Neural progenitor cell (in vitro differentiated cells): ENCODE measurements at regions not wholly inside any gene's neighbourhood (a gene's known extent, or its start where the extent isn't known, plus 50 kb on each side); places are given as distances from the start of the nearest gene placed in this dataset. TPM values are rescaled to one million over a fixed set of nuclear protein-coding genes. Genes with fewer than 3 reads are reported as not detected.

ENCODE experiments used
- DNase-seq: peaks from one replicate; pipeline ENCODE4 v3.0.0-alpha.2; 2016; ENCODE audit warnings: low spot score
- H2AFZ ChIP-seq: fragments of 200-600 bp; sonication (generic); replicated peaks from 2 replicates; pipeline ENCODE4 v1.6.1; 2016; ENCODE audit warnings: antibody characterized with exemption
- H3F3A ChIP-seq: fragments of 200-600 bp; sonication (generic); 2 replicates; pipeline ENCODE4 v1.6.1; 2016; ENCODE audit warnings: antibody characterized with exemption, low read depth
- H3K27ac ChIP-seq: fragments of 200-600 bp; sonication (generic); 2 replicates; pipeline ENCODE4 v1.5.1; 2016; ENCODE audit warnings: mild to moderate bottlenecking
- H3K27me3 ChIP-seq: fragments of 200-600 bp; sonication (generic); 2 replicates; pipeline ENCODE4 v1.6.1; 2016; ENCODE audit warnings: mild to moderate bottlenecking, moderate library complexity
- H3K36me3 ChIP-seq: fragments of 200-600 bp; sonication (generic); 2 replicates; pipeline ENCODE4 v1.5.1; 2016
- H3K4me1 ChIP-seq: fragments of 200-600 bp; sonication (generic); 2 replicates; pipeline ENCODE4 v1.6.1; 2016; ENCODE audit warnings: mixed run types
- H3K4me2 ChIP-seq: fragments of 200-600 bp; sonication (generic); 2 replicates; pipeline ENCODE4 v1.6.1; 2016
- H3K4me3 ChIP-seq: fragments of 200-600 bp; sonication (generic); 2 replicates; pipeline ENCODE4 v1.5.1; 2016
- H3K79me2 ChIP-seq: fragments of 200-600 bp; sonication (generic); 2 replicates; pipeline ENCODE4 v1.6.1; 2016; ENCODE audit warnings: low read depth
- H3K9ac ChIP-seq: fragments of 200-600 bp; sonication (generic); 2 replicates; pipeline ENCODE4 v1.6.1; 2016
- H3K9me3 ChIP-seq: fragments of 200-600 bp; sonication (generic); 2 replicates; pipeline ENCODE4 v1.5.1; 2016; ENCODE audit warnings: low read depth
- H4K20me1 ChIP-seq: fragments of 200-600 bp; sonication (generic); 2 replicates; pipeline ENCODE4 v1.6.1; 2016; ENCODE audit warnings: low read depth
- H3K27ac Mint-ChIP-seq: 3 replicates; pipeline ENCODE4 v1.8.0; 2021; ENCODE audit warnings: mixed read lengths
- H3K27me3 Mint-ChIP-seq: 2 replicates; pipeline ENCODE4 v1.8.0; 2022; ENCODE audit warnings: low read depth, mild to moderate bottlenecking, inconsistent platforms, moderate library complexity, mixed read lengths; ENCODE audit not compliant: insufficient read depth
- H3K36me3 Mint-ChIP-seq: 3 replicates; pipeline ENCODE4 v1.8.0; 2021; ENCODE audit warnings: mixed read lengths
- H3K4me1 Mint-ChIP-seq: 3 replicates; pipeline ENCODE4 v1.8.0; 2021; ENCODE audit warnings: mixed read lengths
- H3K4me3 Mint-ChIP-seq: 3 replicates; pipeline ENCODE4 v1.8.0; 2021; ENCODE audit warnings: mild to moderate bottlenecking, moderate library complexity, mixed read lengths
- H3K9me3 Mint-ChIP-seq: 3 replicates; pipeline ENCODE4 v1.8.0; 2020; ENCODE audit warnings: mixed read lengths
- EZH2 ChIP-seq: fragments of 200-600 bp; sonication (generic); IDR thresholded peaks from 2 replicates; pipeline ENCODE4 v1.6.1; 2017; ENCODE audit warnings: antibody characterized with exemption, mild to moderate bottlenecking, moderate library complexity
- EZH2phosphoT487 ChIP-seq: fragments of 200-600 bp; sonication (generic); IDR thresholded peaks from 2 replicates; pipeline ENCODE4 v1.6.1; 2017; ENCODE audit warnings: antibody characterized with exemption
- small RNA-seq: library from RNA; depleted of rRNA; stranded (forward); fragments of <200 nt; gene quantifications from one replicate; pipeline ENCODE3, GENCODE V24; 2015
- TF ChIP-seq, protein P1 (sequence below): fragments of 200-600 bp; sonication (generic); IDR thresholded peaks from 2 replicates; pipeline ENCODE4 v1.5.1; 2017; ENCODE audit warnings: antibody characterized with exemption, mild to moderate bottlenecking

- Histone ChIP-seq H2AFZ (no peak overlapping the region), H3F3A (no peaks in the 10 kb centered on the region), H3K27ac (no peak overlapping the region), H3K27me3 (no peaks in the 10 kb centered on the region), H3K9ac (no peak overlapping the region), H3K4me2 (no peak overlapping the region), H3K36me3 (no peaks in the 10 kb centered on the region), H4K20me1 (no peaks in the 10 kb centered on the region), H3K9me3 (no peaks in the 10 kb centered on the region), H3K4me3 (no peak overlapping the region), H3K79me2 (no peaks in the 10 kb centered on the region), H3K4me1 (no peaks in the 10 kb centered on the region)
- Mint-ChIP-seq H3K36me3 (no peaks in the 10 kb centered on the region), H3K4me3 (no peak overlapping the region), H3K4me1 (no peaks in the 10 kb centered on the region), H3K27ac (no peak overlapping the region), H3K9me3 (no peaks in the 10 kb centered on the region), H3K27me3 (peaks cover 5% of the 10 kb centered on the region)
- no peak for DNase-seq
- TF ChIP-seq EZH2: no peak
- TF ChIP-seq, protein P1, sequence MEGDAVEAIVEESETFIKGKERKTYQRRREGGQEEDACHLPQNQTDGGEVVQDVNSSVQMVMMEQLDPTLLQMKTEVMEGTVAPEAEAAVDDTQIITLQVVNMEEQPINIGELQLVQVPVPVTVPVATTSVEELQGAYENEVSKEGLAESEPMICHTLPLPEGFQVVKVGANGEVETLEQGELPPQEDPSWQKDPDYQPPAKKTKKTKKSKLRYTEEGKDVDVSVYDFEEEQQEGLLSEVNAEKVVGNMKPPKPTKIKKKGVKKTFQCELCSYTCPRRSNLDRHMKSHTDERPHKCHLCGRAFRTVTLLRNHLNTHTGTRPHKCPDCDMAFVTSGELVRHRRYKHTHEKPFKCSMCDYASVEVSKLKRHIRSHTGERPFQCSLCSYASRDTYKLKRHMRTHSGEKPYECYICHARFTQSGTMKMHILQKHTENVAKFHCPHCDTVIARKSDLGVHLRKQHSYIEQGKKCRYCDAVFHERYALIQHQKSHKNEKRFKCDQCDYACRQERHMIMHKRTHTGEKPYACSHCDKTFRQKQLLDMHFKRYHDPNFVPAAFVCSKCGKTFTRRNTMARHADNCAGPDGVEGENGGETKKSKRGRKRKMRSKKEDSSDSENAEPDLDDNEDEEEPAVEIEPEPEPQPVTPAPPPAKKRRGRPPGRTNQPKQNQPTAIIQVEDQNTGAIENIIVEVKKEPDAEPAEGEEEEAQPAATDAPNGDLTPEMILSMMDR: no peak
- TF ChIP-seq EZH2phosphoT487: no peak
Observed at GRCh38 chr14:51806026-51807023, 54.1 kb upstream of the GNG2 start.

- Mint-ChIP-seq H3K9me3 (no peaks in the 10 kb centered on the region), H3K4me1 (no peaks in the 10 kb centered on the region), H3K4me3 (no peak overlapping the region), H3K36me3 (no peaks in the 10 kb centered on the region), H3K27ac (no peak overlapping the region), H3K27me3 (peaks cover 5% of the 10 kb centered on the region)
- Histone ChIP-seq H3K9me3 (no peaks in the 10 kb centered on the region), H3K4me1 (no peaks in the 10 kb centered on the region), H3K79me2 (no peaks in the 10 kb centered on the region), H3K36me3 (no peaks in the 10 kb centered on the region), H2AFZ (no peak overlapping the region), H4K20me1 (no peaks in the 10 kb centered on the region), H3F3A (no peaks in the 10 kb centered on the region), H3K4me2 (no peak overlapping the region), H3K27ac (no peak overlapping the region), H3K9ac (no peak overlapping the region), H3K27me3 (no peaks in the 10 kb centered on the region), H3K4me3 (no peak overlapping the region)
- TF ChIP-seq EZH2: no peak
- TF ChIP-seq, protein P1: no peak
- TF ChIP-seq EZH2phosphoT487: no peak
- no peak for DNase-seq
Observed at GRCh38 chr14:51807356-51807755, 53.1 kb upstream of the GNG2 start.

Small RNA genes lying in the stretch of these regions (small RNA-seq; reads per million reads assigned to genes)
- not detected for gene AL079307.3
